ENCODE measurements at regions not wholly inside any gene's neighbourhood (a gene's known extent, or its start where the extent isn't known, plus 50 kb on each side); places are given as distances from the start of the nearest gene placed in this dataset.

DNA sequence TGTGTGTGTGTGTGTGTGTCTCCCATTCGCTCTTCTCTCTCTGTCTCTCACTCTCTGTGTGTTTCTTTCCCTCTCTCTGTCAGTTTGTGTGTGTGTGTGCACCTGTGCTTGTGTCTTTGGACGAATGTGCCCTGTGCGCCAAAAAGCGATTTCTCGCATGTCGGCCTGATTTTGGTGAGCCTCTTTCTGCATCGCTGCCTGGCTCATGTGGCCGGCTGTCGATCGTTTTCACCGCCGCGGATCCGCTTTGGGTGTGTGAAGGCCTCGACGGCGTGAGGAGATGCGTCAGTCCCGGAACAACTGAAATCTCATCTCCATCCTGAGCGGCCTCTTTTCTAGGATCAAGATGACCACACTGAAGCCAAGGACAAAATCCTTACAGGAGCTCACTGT lies 609.0 kb downstream of the KCNJ18 start:
- TF ChIP-seq, protein P1, sequence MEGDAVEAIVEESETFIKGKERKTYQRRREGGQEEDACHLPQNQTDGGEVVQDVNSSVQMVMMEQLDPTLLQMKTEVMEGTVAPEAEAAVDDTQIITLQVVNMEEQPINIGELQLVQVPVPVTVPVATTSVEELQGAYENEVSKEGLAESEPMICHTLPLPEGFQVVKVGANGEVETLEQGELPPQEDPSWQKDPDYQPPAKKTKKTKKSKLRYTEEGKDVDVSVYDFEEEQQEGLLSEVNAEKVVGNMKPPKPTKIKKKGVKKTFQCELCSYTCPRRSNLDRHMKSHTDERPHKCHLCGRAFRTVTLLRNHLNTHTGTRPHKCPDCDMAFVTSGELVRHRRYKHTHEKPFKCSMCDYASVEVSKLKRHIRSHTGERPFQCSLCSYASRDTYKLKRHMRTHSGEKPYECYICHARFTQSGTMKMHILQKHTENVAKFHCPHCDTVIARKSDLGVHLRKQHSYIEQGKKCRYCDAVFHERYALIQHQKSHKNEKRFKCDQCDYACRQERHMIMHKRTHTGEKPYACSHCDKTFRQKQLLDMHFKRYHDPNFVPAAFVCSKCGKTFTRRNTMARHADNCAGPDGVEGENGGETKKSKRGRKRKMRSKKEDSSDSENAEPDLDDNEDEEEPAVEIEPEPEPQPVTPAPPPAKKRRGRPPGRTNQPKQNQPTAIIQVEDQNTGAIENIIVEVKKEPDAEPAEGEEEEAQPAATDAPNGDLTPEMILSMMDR (conservative IDR thresholded peaks at IDR 0.05; ENCODE audit: low read depth in 2 of 2): no peak
- TF ChIP-seq EZH2 (IDR thresholded peaks at IDR 0.05; ENCODE audit: low read depth, unreplicated experiment): no peak
- TF ChIP-seq EZH2phosphoT487 (IDR thresholded peaks at IDR 0.05; ENCODE audit: unreplicated experiment): no peak
- TF ChIP-seq POLR2AphosphoS5 (IDR thresholded peaks at IDR 0.05; ENCODE audit: low read depth): no peak
- TF ChIP-seq, protein P2, sequence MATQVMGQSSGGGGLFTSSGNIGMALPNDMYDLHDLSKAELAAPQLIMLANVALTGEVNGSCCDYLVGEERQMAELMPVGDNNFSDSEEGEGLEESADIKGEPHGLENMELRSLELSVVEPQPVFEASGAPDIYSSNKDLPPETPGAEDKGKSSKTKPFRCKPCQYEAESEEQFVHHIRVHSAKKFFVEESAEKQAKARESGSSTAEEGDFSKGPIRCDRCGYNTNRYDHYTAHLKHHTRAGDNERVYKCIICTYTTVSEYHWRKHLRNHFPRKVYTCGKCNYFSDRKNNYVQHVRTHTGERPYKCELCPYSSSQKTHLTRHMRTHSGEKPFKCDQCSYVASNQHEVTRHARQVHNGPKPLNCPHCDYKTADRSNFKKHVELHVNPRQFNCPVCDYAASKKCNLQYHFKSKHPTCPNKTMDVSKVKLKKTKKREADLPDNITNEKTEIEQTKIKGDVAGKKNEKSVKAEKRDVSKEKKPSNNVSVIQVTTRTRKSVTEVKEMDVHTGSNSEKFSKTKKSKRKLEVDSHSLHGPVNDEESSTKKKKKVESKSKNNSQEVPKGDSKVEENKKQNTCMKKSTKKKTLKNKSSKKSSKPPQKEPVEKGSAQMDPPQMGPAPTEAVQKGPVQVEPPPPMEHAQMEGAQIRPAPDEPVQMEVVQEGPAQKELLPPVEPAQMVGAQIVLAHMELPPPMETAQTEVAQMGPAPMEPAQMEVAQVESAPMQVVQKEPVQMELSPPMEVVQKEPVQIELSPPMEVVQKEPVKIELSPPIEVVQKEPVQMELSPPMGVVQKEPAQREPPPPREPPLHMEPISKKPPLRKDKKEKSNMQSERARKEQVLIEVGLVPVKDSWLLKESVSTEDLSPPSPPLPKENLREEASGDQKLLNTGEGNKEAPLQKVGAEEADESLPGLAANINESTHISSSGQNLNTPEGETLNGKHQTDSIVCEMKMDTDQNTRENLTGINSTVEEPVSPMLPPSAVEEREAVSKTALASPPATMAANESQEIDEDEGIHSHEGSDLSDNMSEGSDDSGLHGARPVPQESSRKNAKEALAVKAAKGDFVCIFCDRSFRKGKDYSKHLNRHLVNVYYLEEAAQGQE (IDR thresholded peaks at IDR 0.05; ENCODE audit: unreplicated experiment): no peak
- no peak for TF ChIP-seq CREB1 (CRISPR knock-in tag; IDR thresholded peaks at IDR 0.05; ENCODE audit: low read depth)
- no peak for TF ChIP-seq JUNB (IDR thresholded peaks at IDR 0.05; ENCODE audit: unreplicated experiment)
- TF ChIP-seq ETS1 (IDR thresholded peaks at IDR 0.05): no peak
- no peak for TF ChIP-seq NANOG (IDR thresholded peaks at IDR 0.05; ENCODE audit: borderline replicate concordance)
